Mucosa of descending colon (tissue), 3 donors: ENCODE measurements at regions not wholly inside any gene's neighbourhood (a gene's known extent, or its start where the extent isn't known, plus 50 kb on each side); places are given as distances from the start of the nearest gene placed in this dataset.

Experiments used
- ATAC-seq: fragments of 200-7000 bp; cut with Tn5 transposase; one replicate; pipeline ENCODE4 v1.9.1; 2020; ENCODE audit warnings: mild to moderate bottlenecking, moderate library complexity
- DNase-seq, 3 donors: peaks; one replicate each; pipeline ENCODE4 v3.0.0-alpha.2; 2020
- H3K36me3 ChIP-seq: fragments of 200-600 bp; one replicate; pipeline ENCODE4 v1.8.0; 2021; ENCODE audit warnings: low read depth, mild to moderate bottlenecking
- H3K4me1 ChIP-seq: fragments of 200-600 bp; one replicate; pipeline ENCODE4 v1.8.0; 2021; ENCODE audit warnings: low read depth, mild to moderate bottlenecking
- H3K4me3 ChIP-seq: fragments of 200-600 bp; one replicate; pipeline ENCODE4 v1.8.0; 2021; ENCODE audit warnings: mild to moderate bottlenecking
- H3K9me3 ChIP-seq: fragments of 200-600 bp; one replicate; pipeline ENCODE4 v1.8.0; 2021; ENCODE audit warnings: mild to moderate bottlenecking
- intact Hi-C, 2 donors: fragments of 100-400 bp; cut with DNase I in 1 of 2; cut with micrococcal nuclease in 1 of 2; formaldehyde crosslinking; loops; one replicate each; pipeline versions ENCODE4 v1.11.0 to v1.11.1; 2022; cut with DNase I, micrococcal nuclease
- TF ChIP-seq, protein P1 (sequence below): fragments of 200-600 bp; IDR thresholded peaks from one replicate; pipeline ENCODE4 v1.8.0; 2022; ENCODE audit warnings: antibody characterized with exemption, mild to moderate bottlenecking
- donor health status: DM: no; HTN: no; CAD: no; lungs with moderate emphysema.
- donor health status: DM: no; HTN: no; CAD: no.
- donor health status: DM: no; HTN: yes; CAD: no.

- H3K36me3 ChIP-seq = no peaks in the 10 kb centered on the region
- TF ChIP-seq, protein P1, sequence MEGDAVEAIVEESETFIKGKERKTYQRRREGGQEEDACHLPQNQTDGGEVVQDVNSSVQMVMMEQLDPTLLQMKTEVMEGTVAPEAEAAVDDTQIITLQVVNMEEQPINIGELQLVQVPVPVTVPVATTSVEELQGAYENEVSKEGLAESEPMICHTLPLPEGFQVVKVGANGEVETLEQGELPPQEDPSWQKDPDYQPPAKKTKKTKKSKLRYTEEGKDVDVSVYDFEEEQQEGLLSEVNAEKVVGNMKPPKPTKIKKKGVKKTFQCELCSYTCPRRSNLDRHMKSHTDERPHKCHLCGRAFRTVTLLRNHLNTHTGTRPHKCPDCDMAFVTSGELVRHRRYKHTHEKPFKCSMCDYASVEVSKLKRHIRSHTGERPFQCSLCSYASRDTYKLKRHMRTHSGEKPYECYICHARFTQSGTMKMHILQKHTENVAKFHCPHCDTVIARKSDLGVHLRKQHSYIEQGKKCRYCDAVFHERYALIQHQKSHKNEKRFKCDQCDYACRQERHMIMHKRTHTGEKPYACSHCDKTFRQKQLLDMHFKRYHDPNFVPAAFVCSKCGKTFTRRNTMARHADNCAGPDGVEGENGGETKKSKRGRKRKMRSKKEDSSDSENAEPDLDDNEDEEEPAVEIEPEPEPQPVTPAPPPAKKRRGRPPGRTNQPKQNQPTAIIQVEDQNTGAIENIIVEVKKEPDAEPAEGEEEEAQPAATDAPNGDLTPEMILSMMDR = no peak
- H3K4me1 ChIP-seq = no peaks in the 10 kb centered on the region
- ATAC-seq = no peak
- H3K4me3 ChIP-seq = no peak overlapping the region
- no peaks in the 10 kb centered on the region for H3K9me3 ChIP-seq
- intact Hi-C loops = no loop called here
- no peak for DNase-seq
Measured at GRCh38 chr6:165776691-165777090, 113.7 kb upstream of the PDE10A start.

GRCh38 chr6:165775721-165776120, 112.7 kb upstream of the PDE10A start:
- TF ChIP-seq, protein P1 = no peak
- intact Hi-C loops = no loop called here
- DNase-seq (no peak), ATAC-seq (no peak)
- Histone ChIP-seq H3K36me3 (no peaks in the 10 kb centered on the region), H3K4me3 (no peak overlapping the region), H3K4me1 (no peaks in the 10 kb centered on the region), H3K9me3 (no peaks in the 10 kb centered on the region)

GRCh38 chr6:165774903-165775601, 112.0 kb upstream of the PDE10A start:
- no peaks in the 10 kb centered on the region for H3K36me3 ChIP-seq
- DNase-seq (no peak), ATAC-seq (peak; percentile 45)
- intact Hi-C loops = no loop called here
- no peaks in the 10 kb centered on the region for H3K9me3 ChIP-seq
- TF ChIP-seq, protein P1 = no peak
- no peak overlapping the region for H3K4me3 ChIP-seq
- no peaks in the 10 kb centered on the region for H3K4me1 ChIP-seq

DNA sequence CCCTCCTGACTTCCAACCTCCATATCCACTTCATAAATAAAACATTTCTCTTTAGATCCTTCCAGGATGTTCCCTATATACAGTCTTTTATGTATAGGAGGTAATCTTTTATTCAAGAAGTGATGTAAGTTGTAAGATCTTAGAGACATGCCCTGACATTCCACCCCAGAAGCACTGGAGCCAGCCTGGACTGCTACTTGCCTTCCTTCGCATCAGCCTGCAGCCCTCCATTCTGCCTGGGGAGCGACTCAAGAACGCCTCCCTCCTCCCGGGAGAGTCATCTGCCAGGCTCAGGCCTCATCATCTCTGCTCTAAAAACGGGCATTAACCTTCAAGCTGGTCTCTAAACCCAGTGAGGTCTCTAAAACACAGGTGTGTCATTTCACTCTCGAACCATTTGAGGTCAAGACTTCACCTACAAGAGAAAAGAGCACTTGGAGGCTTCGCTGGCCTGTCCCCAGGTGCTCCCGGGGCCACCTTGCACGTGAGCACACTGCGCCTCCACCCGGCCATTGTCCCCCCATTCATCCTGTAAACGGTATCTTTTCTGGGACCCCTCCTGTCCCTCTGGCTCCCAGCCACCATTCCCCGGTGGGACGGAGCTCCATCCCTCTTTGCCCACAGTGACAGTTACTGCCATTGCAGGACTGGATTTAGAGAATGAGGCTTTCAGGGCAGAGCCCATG, 107.5 kb upstream of the PDE10A start:
- DNase-seq = no peak
- TF ChIP-seq, protein P1 = no peak
- H3K4me1 ChIP-seq = no peaks in the 10 kb centered on the region
- H3K4me3 ChIP-seq = no peak overlapping the region
- no peak for ATAC-seq
- intact Hi-C loops = no loop called here
- no peaks in the 10 kb centered on the region for H3K36me3 ChIP-seq
- H3K9me3 ChIP-seq = no peaks in the 10 kb centered on the region

DNA sequence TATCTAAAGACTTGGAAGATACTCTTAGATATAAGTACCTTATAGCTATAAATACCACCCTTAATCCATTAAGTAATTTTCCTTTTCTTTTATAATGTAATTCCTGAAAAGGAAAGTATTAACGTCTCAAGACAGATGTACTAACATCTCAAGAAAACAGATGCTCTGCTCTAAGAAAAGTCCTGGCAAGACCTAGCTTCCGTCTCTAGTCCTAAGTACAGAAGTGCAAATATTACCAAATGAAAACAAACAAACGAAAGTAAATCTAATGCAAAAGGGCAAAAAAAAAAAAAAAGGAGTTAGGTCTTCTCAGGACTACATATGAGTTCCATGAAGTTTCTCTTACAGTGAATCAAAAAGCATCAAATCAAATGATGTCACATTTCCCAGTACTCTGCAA, 106.8 kb upstream of the PDE10A start:
- ATAC-seq (no peak), DNase-seq (no peak)
- no peak overlapping the region for H3K4me3 ChIP-seq
- no peaks in the 10 kb centered on the region for H3K9me3 ChIP-seq
- H3K4me1 ChIP-seq = no peaks in the 10 kb centered on the region
- TF ChIP-seq, protein P1 = no peak
- intact Hi-C loops = no loop called here
- H3K36me3 ChIP-seq = no peaks in the 10 kb centered on the region
